H9 (cell line): ENCODE measurements at regions not wholly inside any gene's neighbourhood (a gene's known extent, or its start where the extent isn't known, plus 50 kb on each side); places are given as distances from the start of the nearest gene placed in this dataset.

Experiments used
- DNase-seq: peaks from one replicate; pipeline ENCODE4 v3.0.0-alpha.2; 2017
- H2AFZ ChIP-seq: one replicate; pipeline ENCODE4 v1.6.1; 2013; ENCODE audit warnings: mild to moderate bottlenecking, low read length, control low read depth, moderate library complexity
- H2AK5ac ChIP-seq: 2 replicates; pipeline ENCODE4 v1.6.1; 2013; ENCODE audit warnings: low read length, control low read depth, mixed read lengths; ENCODE audit not compliant: insufficient read length
- H2BK120ac ChIP-seq: one replicate; pipeline ENCODE4 v1.6.1; 2013; ENCODE audit warnings: low read depth, mild to moderate bottlenecking, low read length, control low read depth, inconsistent platforms; ENCODE audit not compliant: poor library complexity, severe bottlenecking
- H2BK12ac ChIP-seq: 2 replicates; pipeline ENCODE4 v1.6.1; 2013; ENCODE audit warnings: low read length, control low read depth, mixed read lengths, low read depth; ENCODE audit not compliant: insufficient read length
- H2BK15ac ChIP-seq: 2 replicates; pipeline ENCODE4 v1.6.1; 2013; ENCODE audit warnings: low read depth, low read length, control low read depth
- H2BK20ac ChIP-seq: one replicate; pipeline ENCODE4 v1.6.1; 2013; ENCODE audit warnings: low read depth, mild to moderate bottlenecking, low read length, control low read depth, inconsistent platforms; ENCODE audit not compliant: poor library complexity, severe bottlenecking
- H2BK5ac ChIP-seq: 2 replicates; pipeline ENCODE4 v1.6.1; 2013; ENCODE audit warnings: low read length, control low read depth, mixed read lengths; ENCODE audit not compliant: insufficient read length
- H3K14ac ChIP-seq: 2 replicates; pipeline ENCODE4 v1.6.1; 2013; ENCODE audit warnings: low read length, control low read depth; ENCODE audit not compliant: insufficient read depth
- H3K18ac ChIP-seq: 2 replicates; pipeline ENCODE4 v1.6.1; 2013; ENCODE audit warnings: low read depth, mild to moderate bottlenecking, mixed read lengths, low read length, control low read depth; ENCODE audit not compliant: insufficient read length
- H3K23ac ChIP-seq: 2 replicates; pipeline ENCODE4 v1.6.1; 2013; ENCODE audit warnings: low read length, control low read depth, mixed read lengths, low read depth; ENCODE audit not compliant: insufficient read length
- H3K23me2 ChIP-seq: 2 replicates; pipeline ENCODE4 v1.6.1; 2013; ENCODE audit warnings: low read depth, mild to moderate bottlenecking, mixed read lengths, low read length, control low read depth; ENCODE audit not compliant: insufficient read length, poor library complexity, severe bottlenecking
- H3K27ac ChIP-seq: 2 replicates; pipeline ENCODE4 v1.5.1; 2013; ENCODE audit warnings: low read length, control low read depth, mixed read lengths, low read depth; ENCODE audit not compliant: insufficient read length
- H3K27me3 ChIP-seq: 2 replicates; pipeline ENCODE4 v1.6.1; 2013; ENCODE audit warnings: low read length, control low read depth, inconsistent platforms; ENCODE audit not compliant: insufficient read depth
- H3K4ac ChIP-seq: 2 replicates; pipeline ENCODE4 v1.6.1; 2013; ENCODE audit warnings: low read depth, mild to moderate bottlenecking, control low read depth, inconsistent platforms, low read length, moderate library complexity
- H3K4me1 ChIP-seq: 2 replicates; pipeline ENCODE4 v1.6.1; 2013; ENCODE audit warnings: low read length, control low read depth, inconsistent platforms; ENCODE audit not compliant: insufficient read depth
- H3K4me2 ChIP-seq: 2 replicates; pipeline ENCODE4 v1.6.1; 2013; ENCODE audit warnings: low read length, control low read depth, mixed read lengths; ENCODE audit not compliant: insufficient read length, insufficient read depth
- H3K56ac ChIP-seq: 2 replicates; pipeline ENCODE4 v1.6.1; 2013; ENCODE audit warnings: low read depth, mild to moderate bottlenecking, mixed read lengths, low read length, control low read depth; ENCODE audit not compliant: insufficient read length
- H3K79me1 ChIP-seq: 2 replicates; pipeline ENCODE4 v1.6.1; 2013; ENCODE audit warnings: low read depth, mild to moderate bottlenecking, moderate library complexity, low read length, control low read depth, inconsistent platforms; ENCODE audit not compliant: insufficient read depth, poor library complexity, severe bottlenecking
- H3K79me2 ChIP-seq: 2 replicates; pipeline ENCODE4 v1.6.1; 2013; ENCODE audit warnings: low read length, control low read depth, inconsistent platforms; ENCODE audit not compliant: insufficient read depth
- H3K9ac ChIP-seq: 2 replicates; pipeline ENCODE4 v1.6.1; 2013; ENCODE audit warnings: low read length, control low read depth, mixed read lengths; ENCODE audit not compliant: insufficient read length; ENCODE audit errors: extremely low read depth
- H3K9me3 ChIP-seq: one replicate; pipeline ENCODE4 v1.6.1; 2013; ENCODE audit warnings: low read depth, low read length, inconsistent platforms; ENCODE audit not compliant: control insufficient read depth
- H3T11ph ChIP-seq: one replicate; pipeline ENCODE4 v1.6.1; 2013; ENCODE audit warnings: mild to moderate bottlenecking, low read length, control low read depth, inconsistent platforms
- H4K20me1 ChIP-seq: one replicate; pipeline ENCODE4 v1.6.1; 2013; ENCODE audit not compliant: control insufficient read depth, insufficient read length, insufficient read depth
- H4K5ac ChIP-seq: 2 replicates; pipeline ENCODE4 v1.6.1; 2013; ENCODE audit warnings: low read depth, mild to moderate bottlenecking, mixed read lengths, low read length, control low read depth; ENCODE audit not compliant: insufficient read length
- H4K8ac ChIP-seq: replicated peaks from 2 replicates; pipeline ENCODE4 v1.6.1; 2013; ENCODE audit warnings: low read length, control low read depth, mixed read lengths, low read depth; ENCODE audit not compliant: insufficient read length
- H4K91ac ChIP-seq: 2 replicates; pipeline ENCODE4 v1.6.1; 2013; ENCODE audit warnings: low read depth, mild to moderate bottlenecking, moderate library complexity, mixed read lengths, low read length, control low read depth; ENCODE audit not compliant: insufficient read length
- H3K27ac Mint-ChIP-seq, 3 experiments: 2 replicates in 2 of 3; 3 replicates in 1 of 3; pipeline ENCODE4 v1.8.0; 2020 to 2021; ENCODE audit warnings: mixed read lengths in 3 of 3, mild to moderate bottlenecking in 1 of 3, moderate library complexity in 1 of 3
- H3K27me3 Mint-ChIP-seq: 2 replicates; pipeline ENCODE4 v1.8.0; 2021; ENCODE audit warnings: low read depth, mild to moderate bottlenecking, moderate library complexity, mixed read lengths
- H3K36me3 Mint-ChIP-seq, 3 experiments: 2 replicates in 2 of 3; 3 replicates in 1 of 3; pipeline ENCODE4 v1.8.0; 2020 to 2021; ENCODE audit warnings: low read depth in 3 of 3, mixed read lengths in 3 of 3; ENCODE audit not compliant: insufficient read depth in 1 of 3
- H3K4me1 Mint-ChIP-seq, 2 experiments: 2 replicates each; pipeline ENCODE4 v1.8.0; 2020; ENCODE audit warnings: mixed read lengths in 2 of 2
- H3K4me3 Mint-ChIP-seq, 2 experiments: 2 replicates in 1 of 2; 3 replicates in 1 of 2; pipeline ENCODE4 v1.8.0; 2020 to 2021; ENCODE audit warnings: mild to moderate bottlenecking in 2 of 2, mixed read lengths in 2 of 2, moderate library complexity in 1 of 2
- H3K9me3 Mint-ChIP-seq, 2 experiments: 2 replicates in 1 of 2; 3 replicates in 1 of 2; pipeline ENCODE4 v1.8.0; 2020; ENCODE audit warnings: mild to moderate bottlenecking in 2 of 2, mixed read lengths in 2 of 2, moderate library complexity in 1 of 2
- CTCF ChIP-seq: fragments of 200-600 bp; sonication (generic); conservative IDR thresholded peaks from 3 replicates; pipeline ENCODE4 v1.8.0; 2021; ENCODE audit warnings: antibody characterized with exemption, mild to moderate bottlenecking

GRCh38 chr1:219269171-219269570 lies 95.5 kb downstream of the LYPLAL1 start:
- Histone ChIP-seq H3K4me2 (no peak overlapping the region), H3K4me1 (no peaks in the 10 kb centered on the region; the same call in 1 of the 2 replicates), H2BK15ac (no peak overlapping the region), H2BK20ac (no peak overlapping the region), H2BK120ac (no peak overlapping the region), H3K23ac (no peak overlapping the region), H3K9ac (no peak overlapping the region), H3K18ac (no peak overlapping the region), H3K14ac (no peak overlapping the region), H3T11ph (no peak overlapping the region), H4K91ac (no peak overlapping the region), H2AK5ac (no peak overlapping the region), H3K56ac (no peak overlapping the region), H3K79me1 (no peaks in the 10 kb centered on the region), H3K27ac (no peak overlapping the region), H3K27me3 (no peaks in the 10 kb centered on the region), H4K20me1 (no peaks in the 10 kb centered on the region), H2BK5ac (no peak overlapping the region), H3K79me2 (no peaks in the 10 kb centered on the region), H4K5ac (no peak overlapping the region), H2AFZ (no peak overlapping the region), H3K23me2 (no peaks in the 10 kb centered on the region), H4K8ac (no peak overlapping the region), H3K4ac (no peak overlapping the region), H2BK12ac (no peak overlapping the region), H3K9me3 (no peaks in the 10 kb centered on the region)
- Mint-ChIP-seq H3K27me3 (no peaks in the 10 kb centered on the region), H3K4me1 (peaks cover 6 to 10% of the 10 kb centered on the region in 2 experiments), H3K4me3 (no peak overlapping the region), H3K36me3 (no peaks in the 10 kb centered on the region), H3K9me3 (no peaks in the 10 kb centered on the region), H3K27ac (no peak overlapping the region)
- no peak for DNase-seq
- TF ChIP-seq CTCF = no peak
